DND-41 (cell line): ENCODE measurements at regions not wholly inside any gene's neighbourhood (a gene's known extent, or its start where the extent isn't known, plus 50 kb on each side); places are given as distances from the start of the nearest gene placed in this dataset.

Source experiments
- ATAC-seq: fragments of 200-7000 bp; cut with Tn5 transposase; 3 replicates; pipeline ENCODE4 v1.9.1; 2021; ENCODE audit warnings: low read depth; ENCODE audit not compliant: insufficient read depth
- DNase-seq: peaks from one replicate; pipeline ENCODE4 v3.0.0-alpha.2; 2020
- H2AFZ ChIP-seq: 2 replicates; pipeline ENCODE4 v1.6.0; 2012; ENCODE audit warnings: low read depth, low read length
- H3K27ac ChIP-seq: 2 replicates; pipeline ENCODE4 v1.5.1; 2012; ENCODE audit warnings: low read length, inconsistent platforms
- H3K27me3 ChIP-seq: fragments of 200-600 bp; sonication (generic); 2 replicates; pipeline ENCODE4 v1.6.0; 2012; ENCODE audit warnings: low read length, mild to moderate bottlenecking, inconsistent platforms; ENCODE audit not compliant: insufficient read depth, poor library complexity
- H3K36me3 ChIP-seq: 2 replicates; pipeline ENCODE4 v1.5.1; 2012; ENCODE audit warnings: low read length, inconsistent platforms; ENCODE audit not compliant: insufficient read depth
- H3K4me1 ChIP-seq: 2 replicates; pipeline ENCODE4 v1.5.1; 2012; ENCODE audit warnings: mild to moderate bottlenecking, low read length; ENCODE audit not compliant: insufficient read depth
- H3K4me2 ChIP-seq: 2 replicates; pipeline ENCODE4 v1.6.0; 2012; ENCODE audit warnings: mild to moderate bottlenecking, moderate library complexity, low read length, inconsistent platforms; ENCODE audit not compliant: insufficient read depth
- H3K4me3 ChIP-seq, 2 experiments: fragments of 200-600 bp in 1 of 2; shearing (Covaris generic) in 1 of 2; 2 replicates each; pipeline ENCODE4 v1.5.1; 2012 to 2016; ENCODE audit warnings: inconsistent platforms in 2 of 2, low read length in 2 of 2, mild to moderate bottlenecking in 2 of 2, low read depth in 1 of 2, moderate library complexity in 1 of 2
- H3K79me2 ChIP-seq: 2 replicates; pipeline ENCODE4 v1.6.0; 2012; ENCODE audit warnings: low read length, inconsistent platforms; ENCODE audit not compliant: insufficient read depth
- H3K9ac ChIP-seq: 2 replicates; pipeline ENCODE4 v1.6.0; 2012; ENCODE audit warnings: low read depth, mild to moderate bottlenecking, inconsistent platforms, low read length, moderate library complexity
- H3K9me3 ChIP-seq: 2 replicates; pipeline ENCODE4 v1.5.1; 2012; ENCODE audit warnings: low read length, moderate library complexity, mild to moderate bottlenecking, inconsistent platforms; ENCODE audit not compliant: insufficient read depth, severe bottlenecking
- H4K20me1 ChIP-seq: 2 replicates; pipeline ENCODE4 v1.6.0; 2012; ENCODE audit warnings: low read length; ENCODE audit not compliant: insufficient read depth
- EZH2 ChIP-seq: IDR thresholded peaks from 3 replicates; pipeline ENCODE4 v1.6.1; 2012; ENCODE audit warnings: borderline replicate concordance, low read depth, mild to moderate bottlenecking, moderate library complexity, low read length, inconsistent platforms; ENCODE audit not compliant: severe bottlenecking
- TF ChIP-seq, protein P1 (sequence below): IDR thresholded peaks from 2 replicates; pipeline ENCODE4 v1.5.1; 2012; ENCODE audit warnings: borderline replicate concordance, low read length, moderate library complexity, mild to moderate bottlenecking; ENCODE audit not compliant: poor library complexity, severe bottlenecking; ENCODE audit errors: extremely low read depth

DNA sequence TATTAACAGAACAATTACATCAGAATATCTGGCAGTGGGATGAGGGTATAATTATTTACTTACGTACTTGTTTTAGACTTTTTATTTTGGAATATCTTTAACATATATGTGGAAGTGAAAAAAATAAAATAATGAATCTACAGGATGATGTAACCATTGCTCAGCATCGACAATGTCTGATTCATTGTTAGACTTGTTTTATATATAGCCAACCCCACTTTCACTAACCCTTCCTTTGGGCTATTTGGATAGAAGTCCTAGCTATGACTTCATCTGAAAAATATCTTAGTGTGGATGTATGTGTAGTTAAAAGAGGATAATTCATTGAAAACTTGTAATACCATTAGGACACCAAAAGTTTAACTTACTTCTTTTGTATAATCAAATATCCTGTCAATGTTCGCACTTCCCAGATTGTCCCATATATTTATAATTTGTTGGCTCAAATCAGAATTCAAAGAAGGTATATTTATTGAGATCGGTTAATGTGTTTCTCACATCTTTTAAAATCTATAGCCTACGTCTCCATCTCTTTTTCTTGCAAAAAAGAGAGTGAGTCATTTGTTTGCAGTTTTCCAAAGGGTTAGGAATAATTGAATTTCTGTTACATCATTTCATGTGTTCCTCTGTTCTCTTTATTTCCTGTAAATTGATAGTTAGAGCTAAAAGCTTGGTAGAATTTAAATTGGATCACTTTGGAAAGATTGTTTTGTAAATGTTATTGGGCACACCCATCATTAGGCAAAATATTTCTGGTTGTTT lies 506.1 kb upstream of the FAM98A start:
- Histone ChIP-seq H3K4me3 (no peak overlapping the region), H3K9ac (no peak overlapping the region), H3K27me3 (no peaks in the 10 kb centered on the region), H3K4me1 (no peaks in the 10 kb centered on the region), H3K9me3 (no peaks in the 10 kb centered on the region), H3K27ac (no peak overlapping the region), H4K20me1 (no peaks in the 10 kb centered on the region), H2AFZ (no peak overlapping the region), H3K79me2 (no peaks in the 10 kb centered on the region), H3K4me2 (no peak overlapping the region), H3K36me3 (no peaks in the 10 kb centered on the region)
- TF ChIP-seq, protein P1, sequence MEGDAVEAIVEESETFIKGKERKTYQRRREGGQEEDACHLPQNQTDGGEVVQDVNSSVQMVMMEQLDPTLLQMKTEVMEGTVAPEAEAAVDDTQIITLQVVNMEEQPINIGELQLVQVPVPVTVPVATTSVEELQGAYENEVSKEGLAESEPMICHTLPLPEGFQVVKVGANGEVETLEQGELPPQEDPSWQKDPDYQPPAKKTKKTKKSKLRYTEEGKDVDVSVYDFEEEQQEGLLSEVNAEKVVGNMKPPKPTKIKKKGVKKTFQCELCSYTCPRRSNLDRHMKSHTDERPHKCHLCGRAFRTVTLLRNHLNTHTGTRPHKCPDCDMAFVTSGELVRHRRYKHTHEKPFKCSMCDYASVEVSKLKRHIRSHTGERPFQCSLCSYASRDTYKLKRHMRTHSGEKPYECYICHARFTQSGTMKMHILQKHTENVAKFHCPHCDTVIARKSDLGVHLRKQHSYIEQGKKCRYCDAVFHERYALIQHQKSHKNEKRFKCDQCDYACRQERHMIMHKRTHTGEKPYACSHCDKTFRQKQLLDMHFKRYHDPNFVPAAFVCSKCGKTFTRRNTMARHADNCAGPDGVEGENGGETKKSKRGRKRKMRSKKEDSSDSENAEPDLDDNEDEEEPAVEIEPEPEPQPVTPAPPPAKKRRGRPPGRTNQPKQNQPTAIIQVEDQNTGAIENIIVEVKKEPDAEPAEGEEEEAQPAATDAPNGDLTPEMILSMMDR = no peak
- TF ChIP-seq EZH2 = no peak
- no peak for DNase-seq
- no peak for ATAC-seq

DNA sequence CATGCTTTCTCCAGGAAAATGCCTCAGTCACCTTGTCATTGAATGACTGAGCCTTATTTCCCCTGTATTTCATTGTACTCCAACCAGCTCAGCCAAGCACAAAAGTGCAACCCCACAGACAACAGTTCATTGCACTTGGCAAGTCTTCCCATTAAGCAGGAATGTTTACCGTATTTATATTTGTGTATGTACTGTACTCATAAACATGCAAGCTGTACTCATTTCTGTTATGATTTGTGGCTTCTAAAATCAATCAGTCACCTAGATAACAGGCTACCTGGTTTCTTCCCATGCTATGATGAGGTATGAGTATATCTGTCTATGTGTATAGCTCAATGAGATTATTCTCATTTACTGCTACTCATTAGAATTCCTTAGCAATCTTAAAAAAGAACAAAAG lies 505.5 kb upstream of the FAM98A start:
- TF ChIP-seq EZH2 = no peak
- TF ChIP-seq, protein P1 = no peak
- Histone ChIP-seq H3K36me3 (no peaks in the 10 kb centered on the region), H2AFZ (no peak overlapping the region), H3K27ac (no peak overlapping the region), H3K4me2 (no peak overlapping the region), H3K9ac (no peak overlapping the region), H3K4me3 (no peak overlapping the region), H3K4me1 (no peaks in the 10 kb centered on the region), H3K27me3 (no peaks in the 10 kb centered on the region), H3K79me2 (no peaks in the 10 kb centered on the region), H3K9me3 (no peaks in the 10 kb centered on the region), H4K20me1 (no peaks in the 10 kb centered on the region)
- no peak for ATAC-seq
- DNase-seq = no peak

DNA sequence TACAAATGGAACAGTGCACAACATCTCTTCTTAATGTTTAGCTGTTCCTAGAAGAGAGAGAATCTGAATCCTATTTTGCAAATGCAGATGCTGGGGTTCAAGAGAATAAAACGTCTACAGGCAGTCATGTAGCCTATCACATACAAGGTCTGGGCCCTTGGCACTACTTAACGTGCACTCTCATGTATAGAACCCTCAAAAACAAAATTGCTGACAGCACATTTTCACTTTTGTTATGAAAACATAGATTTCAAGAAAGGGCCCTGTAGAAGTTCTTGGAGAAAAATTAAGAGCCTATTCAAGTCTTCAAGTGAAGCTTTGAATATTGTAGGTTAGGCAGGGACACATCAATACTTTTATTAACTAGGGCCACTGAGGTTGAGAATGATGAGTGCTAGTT lies 504.3 kb upstream of the FAM98A start:
- Histone ChIP-seq H3K4me2 (no peak overlapping the region), H3K4me3 (no peak overlapping the region), H4K20me1 (no peaks in the 10 kb centered on the region), H3K27ac (no peak overlapping the region), H3K4me1 (no peaks in the 10 kb centered on the region), H3K79me2 (no peaks in the 10 kb centered on the region), H3K36me3 (no peaks in the 10 kb centered on the region), H3K9me3 (no peaks in the 10 kb centered on the region), H3K27me3 (no peaks in the 10 kb centered on the region), H3K9ac (no peak overlapping the region), H2AFZ (no peak overlapping the region)
- no peak for ATAC-seq
- TF ChIP-seq, protein P1 = no peak
- no peak for TF ChIP-seq EZH2
- no peak for DNase-seq

DNA sequence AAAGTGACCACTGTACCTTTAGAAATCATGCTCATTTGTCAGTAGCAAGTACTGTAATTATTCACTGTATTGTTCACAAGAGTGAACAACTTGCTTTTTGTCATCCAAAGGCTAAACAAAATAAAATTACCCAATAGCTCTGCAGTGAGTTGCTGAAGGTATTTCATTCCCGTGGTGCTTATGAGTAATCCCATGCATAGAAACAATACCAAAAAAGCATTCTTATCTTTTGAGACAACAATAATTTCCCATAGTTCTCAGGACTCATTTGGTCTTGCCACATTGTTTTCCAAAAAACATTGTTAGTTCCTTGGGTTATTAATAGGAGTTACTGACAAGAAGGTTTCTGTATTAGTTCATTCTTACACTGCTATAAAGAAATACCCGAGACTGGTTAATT lies 503.2 kb upstream of the FAM98A start:
- DNase-seq = no peak
- H3K9ac ChIP-seq = no peak overlapping the region
- H3K4me2 ChIP-seq = no peak overlapping the region
- TF ChIP-seq, protein P1 = no peak
- no peak for TF ChIP-seq EZH2
- H3K36me3 ChIP-seq = no peaks in the 10 kb centered on the region
- no peak overlapping the region for H3K4me3 ChIP-seq
- no peaks in the 10 kb centered on the region for H3K27me3 ChIP-seq
- no peaks in the 10 kb centered on the region for H4K20me1 ChIP-seq
- H3K9me3 ChIP-seq = no peaks in the 10 kb centered on the region
- H3K4me1 ChIP-seq = no peaks in the 10 kb centered on the region
- no peak for ATAC-seq
- H3K79me2 ChIP-seq = no peaks in the 10 kb centered on the region
- H2AFZ ChIP-seq = no peak overlapping the region
- no peak overlapping the region for H3K27ac ChIP-seq
